NCI-H1105 treated with DMSO at 0.1 percent for 48 hours (cell line): ENCODE measurements at regions not wholly inside any gene's neighbourhood (a gene's known extent, or its start where the extent isn't known, plus 50 kb on each side); places are given as distances from the start of the nearest gene placed in this dataset.
"Not testable (repeated sequence)": the region's sequence is repeated elsewhere in the genome, so short reads cannot be mapped to it uniquely, and the experiment has no call there.

Experiments used
- DNase-seq: peaks from one replicate; lab custom pipeline; 2025; lab: John Stamatoyannopoulos, UW

DNA sequence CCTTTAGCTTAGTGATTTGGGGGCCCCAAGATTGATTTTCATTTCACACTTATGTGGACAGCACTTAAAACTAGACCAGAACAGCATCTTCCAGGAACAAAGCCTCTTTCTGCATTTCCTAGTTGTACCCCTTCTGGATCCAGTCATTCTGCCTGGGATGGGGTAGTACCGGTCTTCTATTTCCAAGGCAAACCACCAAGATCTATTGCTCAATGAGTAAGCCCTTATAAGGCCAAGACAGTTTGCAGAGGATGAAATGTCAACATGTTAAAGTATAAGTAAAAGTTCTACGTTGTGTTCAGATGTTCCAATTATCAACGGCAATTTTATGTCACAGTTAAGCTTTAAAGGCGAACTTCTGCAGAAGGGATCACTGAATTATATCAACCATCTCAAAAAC is 106.9 kb upstream of the ZNF746 start:
- DNase-seq: no peak

DNA sequence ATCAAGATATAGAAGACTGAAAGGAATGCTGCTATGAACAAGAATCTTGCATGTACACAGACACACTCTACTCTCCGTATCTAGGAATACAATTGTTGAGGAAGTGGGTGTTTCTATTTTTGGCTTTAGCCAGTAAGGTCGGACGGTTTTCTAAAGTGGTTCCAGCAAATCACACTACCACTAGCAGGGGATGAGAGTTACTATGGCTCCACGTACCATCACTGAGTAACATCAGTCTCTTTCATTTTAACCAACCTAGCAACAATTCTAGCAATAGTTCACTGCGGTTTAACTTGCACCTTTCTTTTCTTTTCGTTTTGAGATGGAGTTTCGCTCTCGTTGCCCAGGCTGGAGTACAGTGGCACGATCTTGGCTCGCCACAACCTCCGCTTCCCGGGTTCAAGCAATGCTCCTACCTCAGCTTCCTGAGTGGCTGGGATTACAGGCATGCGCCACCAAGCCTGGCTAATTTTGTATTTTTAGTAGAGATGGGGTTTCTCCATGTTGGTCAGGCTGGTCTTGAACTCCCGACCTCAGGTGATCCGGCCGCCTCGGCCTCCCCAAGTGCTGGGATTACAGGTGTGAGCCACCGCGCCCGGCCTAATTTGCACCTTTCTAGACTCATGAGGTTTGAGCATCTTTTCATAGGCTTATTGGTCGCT is 103.2 kb upstream of the ZNF746 start:
- DNase-seq: not testable (repeated sequence)

- no peak for DNase-seq
Observed at GRCh38 chr7:149599636-149600206, 102.1 kb upstream of the ZNF746 start.

- DNase-seq: no peak
Observed at GRCh38 chr7:149598721-149599308, 101.2 kb upstream of the ZNF746 start.

DNA sequence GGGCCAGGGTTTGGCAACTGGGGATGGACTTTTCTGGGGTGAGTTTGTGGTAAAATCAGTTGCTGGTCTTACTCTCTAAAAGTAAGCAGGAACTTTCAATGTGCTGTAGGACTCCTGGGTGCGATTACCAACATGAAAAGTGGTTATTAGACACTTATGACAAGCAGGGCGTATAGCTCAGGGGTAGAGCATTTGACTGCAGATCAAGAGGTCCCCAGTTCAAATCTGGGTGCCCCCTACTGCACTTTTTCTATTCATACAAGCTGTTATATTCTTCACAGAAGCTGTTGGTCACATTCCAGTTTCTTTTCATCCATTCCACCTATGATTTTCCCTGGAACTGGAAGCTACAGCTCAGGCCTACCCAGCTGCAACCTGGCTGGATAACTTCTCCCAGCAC is 100.2 kb upstream of the ZNF746 start:
- not testable (repeated sequence) for DNase-seq

DNA sequence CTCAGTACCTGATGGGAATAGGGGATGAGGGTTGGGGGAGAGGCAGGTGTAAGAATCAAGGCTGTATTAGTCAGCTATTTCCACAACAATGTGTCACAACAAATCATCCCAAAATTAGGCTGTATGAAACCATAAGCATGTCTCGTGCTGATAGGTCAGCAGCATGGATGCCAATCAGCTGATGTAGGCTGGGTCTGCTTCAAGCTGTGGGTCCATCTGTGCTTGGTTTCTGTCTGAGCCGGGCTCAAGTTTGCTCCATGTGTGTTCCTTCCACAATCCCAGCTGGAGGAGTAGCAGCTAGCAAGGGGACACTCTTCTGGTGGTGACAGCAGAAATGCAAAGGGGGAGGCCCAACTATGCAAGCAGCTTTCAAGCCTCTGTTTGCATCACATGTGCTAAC is 97.9 kb upstream of the ZNF746 start:
- DNase-seq: no peak

GRCh38 chr7:149595078-149595477 is 97.5 kb upstream of the ZNF746 start:
- no peak for DNase-seq

- no peak for DNase-seq
Observed at GRCh38 chr7:149588930-149589329, 91.3 kb upstream of the ZNF746 start.

- DNase-seq: no peak
Observed at GRCh38 chr7:149586646-149587645, 89.3 kb upstream of the ZNF746 start.

DNA sequence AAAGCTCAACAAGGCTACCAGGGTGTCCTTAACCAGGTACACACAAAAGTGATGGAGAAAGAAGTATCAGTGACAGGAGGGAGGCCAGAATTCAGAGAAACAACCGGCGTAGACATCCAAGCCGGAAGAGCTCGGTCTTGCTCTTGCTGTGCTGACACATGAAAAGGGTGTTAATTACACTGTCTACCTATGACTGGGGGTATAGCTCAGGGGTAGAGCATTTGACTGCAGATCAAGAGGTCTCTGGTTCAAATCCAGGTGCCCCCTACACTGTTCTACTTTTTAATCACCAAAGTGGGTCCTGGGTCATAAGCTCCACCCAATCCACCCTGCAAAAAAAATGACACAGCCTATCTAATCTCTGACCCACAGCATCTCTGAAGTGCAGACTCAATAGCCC is 86.9 kb upstream of the ZNF746 start:
- DNase-seq: no peak

DNA sequence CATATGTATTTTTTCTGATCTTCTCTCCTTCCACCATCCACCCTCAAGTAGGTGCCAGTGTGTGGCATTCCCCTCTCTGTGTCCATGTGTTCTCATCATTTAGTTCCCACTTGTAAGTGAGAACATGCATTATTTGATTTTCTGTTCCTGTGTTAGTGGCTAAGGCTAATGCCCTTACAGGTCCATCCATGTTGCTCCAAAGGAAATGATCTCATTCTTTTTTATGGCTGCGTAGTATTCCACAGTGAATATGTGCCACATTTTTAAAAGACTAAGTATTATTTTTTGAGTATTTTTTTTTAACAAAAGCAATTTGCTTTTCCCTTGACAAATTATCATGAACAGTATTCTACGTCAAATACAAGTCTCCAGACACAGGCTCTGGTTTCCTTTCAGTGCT is 86.4 kb upstream of the ZNF746 start:
- no peak for DNase-seq

- no peak for DNase-seq
Observed at GRCh38 chr7:149580328-149580727, 82.7 kb upstream of the ZNF746 start.

DNA sequence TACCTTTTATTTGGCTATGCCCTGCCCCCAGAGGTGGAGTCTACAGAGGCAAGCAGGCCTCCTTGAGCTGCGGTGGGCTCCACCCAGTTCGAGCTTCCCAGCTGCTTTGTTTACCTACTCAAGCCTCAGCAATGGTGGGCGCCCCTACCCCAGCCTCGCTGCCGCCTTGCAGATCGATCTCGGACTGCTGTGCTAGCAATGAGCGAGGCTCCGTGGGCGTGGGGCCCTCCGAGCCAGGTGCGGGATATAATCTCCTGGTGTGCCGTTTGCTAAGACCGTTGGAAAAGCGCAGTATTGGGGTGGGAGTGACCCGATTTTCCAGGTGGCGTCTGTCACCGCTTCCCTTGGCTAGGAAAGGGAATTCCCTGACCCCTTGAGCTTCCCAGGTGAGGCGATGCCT is 81.8 kb upstream of the ZNF746 start:
- not testable (repeated sequence) for DNase-seq

DNA sequence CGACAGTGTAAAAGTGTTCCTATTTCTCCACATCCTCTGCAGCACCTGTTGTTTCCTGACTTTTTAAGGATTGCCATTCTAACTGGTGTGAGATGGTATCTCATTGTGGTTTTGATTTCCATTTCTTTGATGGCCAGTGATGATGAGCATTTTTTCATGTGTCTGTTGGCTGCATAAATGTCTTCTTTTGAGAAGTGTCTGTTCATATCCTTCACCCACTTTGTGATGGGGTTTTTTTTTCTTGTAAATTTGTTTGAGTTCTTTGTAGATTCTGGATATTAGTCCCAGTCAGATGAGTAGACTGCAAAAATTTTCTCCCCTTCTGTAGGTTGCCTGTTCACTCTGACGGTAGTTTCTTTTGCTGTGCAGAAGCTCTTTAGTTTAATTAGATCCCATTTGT is 76.8 kb upstream of the ZNF746 start:
- DNase-seq: not testable (repeated sequence)

DNA sequence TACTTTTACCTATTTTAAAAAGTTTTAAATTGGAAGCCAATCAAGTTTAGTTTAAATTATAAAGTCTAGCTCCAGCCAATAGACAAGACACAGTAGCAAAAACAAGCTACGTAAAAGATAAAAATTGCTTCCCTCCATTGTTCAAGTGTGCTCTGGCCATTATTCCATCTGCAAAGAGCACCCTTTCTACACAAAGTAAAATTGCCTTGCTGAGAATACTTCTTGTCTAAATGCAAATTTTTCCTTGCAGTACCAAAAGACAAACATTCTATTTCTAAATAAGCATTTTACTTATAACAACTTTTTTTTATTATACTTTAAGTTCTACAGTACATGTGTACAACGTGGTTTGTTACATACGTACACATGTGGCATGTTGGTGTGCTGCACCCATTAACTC is 75.9 kb upstream of the ZNF746 start:
- DNase-seq: no peak

DNA sequence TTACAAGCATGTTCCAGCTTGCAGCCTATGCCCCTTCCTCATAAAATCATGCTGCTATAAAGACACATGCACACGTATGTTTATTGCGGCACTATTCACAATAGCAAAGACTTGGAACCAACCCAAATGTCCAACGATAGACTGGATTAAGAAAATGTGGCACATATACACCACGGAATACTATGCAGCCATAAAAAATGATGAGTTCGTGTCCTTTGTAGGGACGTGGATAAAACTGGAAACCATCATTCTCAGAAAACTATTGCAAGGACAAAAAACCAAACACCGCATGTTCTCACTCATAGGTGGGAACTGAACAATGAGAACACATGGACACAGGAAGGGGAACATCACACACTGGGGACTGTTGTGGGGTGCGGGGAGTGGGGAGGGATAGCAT is 75.3 kb upstream of the ZNF746 start:
- not testable (repeated sequence) for DNase-seq

- DNase-seq: no peak
Observed at GRCh38 chr7:149570784-149571183, 73.2 kb upstream of the ZNF746 start.

- DNase-seq: no peak
Observed at GRCh38 chr7:149569726-149570422, 72.3 kb upstream of the ZNF746 start.

GRCh38 chr7:149569025-149569725 is 71.6 kb upstream of the ZNF746 start:
- no peak for DNase-seq

- DNase-seq: no peak
Observed at GRCh38 chr7:149568218-149568617, 70.6 kb upstream of the ZNF746 start.

DNA sequence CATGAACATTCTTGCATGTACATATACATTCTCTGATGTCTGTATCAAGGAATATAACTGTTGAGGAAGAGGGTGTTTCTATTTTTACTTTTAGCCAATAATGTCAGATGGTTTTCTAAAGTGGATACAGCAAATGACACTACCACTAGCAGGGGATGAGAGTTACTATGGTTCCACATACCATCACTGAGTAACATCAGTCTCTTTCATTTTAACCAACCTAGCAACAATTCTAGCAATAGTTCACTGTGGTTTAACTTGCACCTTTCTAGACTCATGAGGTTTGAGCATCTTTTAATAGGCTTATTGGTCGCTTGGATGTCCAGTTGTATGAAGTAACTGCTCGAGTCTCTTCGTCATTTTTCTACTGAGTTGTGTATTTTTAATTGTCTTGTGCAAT is 68.5 kb upstream of the ZNF746 start:
- no peak for DNase-seq

DNA sequence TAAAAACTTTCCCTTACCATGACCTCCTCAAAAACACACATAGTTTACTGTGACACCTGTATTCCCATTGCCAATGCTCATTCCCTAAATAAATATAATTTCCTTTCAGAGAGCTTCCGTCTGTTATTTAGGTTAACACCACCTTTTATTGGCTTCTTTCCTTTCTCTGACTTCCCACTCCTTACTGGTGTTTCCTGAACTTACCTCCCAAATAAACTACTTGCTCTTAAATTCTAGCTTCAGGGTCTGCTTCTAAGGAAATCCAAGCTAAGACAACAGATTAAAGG is 67.4 kb upstream of the ZNF746 start:
- DNase-seq: no peak
